Prostate gland (tissue), 2 donors: ENCODE measurements at regions not wholly inside any gene's neighbourhood (a gene's known extent, or its start where the extent isn't known, plus 50 kb on each side); places are given as distances from the start of the nearest gene placed in this dataset.
"Not testable (repeated sequence)": the region's sequence is repeated elsewhere in the genome, so short reads cannot be mapped to it uniquely, and the experiment has no call there.

Source experiments
- DNase-seq: peaks from one replicate; pipeline ENCODE4 v3.0.0-alpha.2; 2019; ENCODE audit warnings: low spot score
- H3K27ac ChIP-seq, 2 donors: fragments of 200-600 bp; sonication (generic); 2 replicates each; pipeline ENCODE4 v1.5.1; 2017 to 2019
- H3K27me3 ChIP-seq: fragments of 200-600 bp; sonication (generic); replicated peaks from 2 replicates; pipeline ENCODE4 v1.5.1; 2019; ENCODE audit not compliant: insufficient read depth
- H3K36me3 ChIP-seq, 2 donors: fragments of 200-600 bp; sonication (generic); 1 replicate in 1 of 2; 2 replicates in 1 of 2; pipeline versions ENCODE4 v1.5.1 to v1.8.1; 2017 to 2019
- H3K4me1 ChIP-seq: fragments of 200-600 bp; sonication (generic); replicated peaks from 2 replicates; pipeline ENCODE4 v1.5.1; 2019
- H3K4me3 ChIP-seq, 2 donors: fragments of 200-600 bp; sonication (generic); 2 replicates each; pipeline ENCODE4 v1.5.1; 2017 to 2019
- H3K9me3 ChIP-seq: fragments of 200-600 bp; sonication (generic); 2 replicates; pipeline ENCODE4 v1.5.1; 2017
- POLR2A ChIP-seq: fragments of 450-650 bp; IDR thresholded peaks from one replicate; pipeline ENCODE4 v1.6.1; 2016; ENCODE audit warnings: antibody characterized with exemption, mild to moderate bottlenecking
- POLR2AphosphoS5 ChIP-seq: sonication (generic); formaldehyde crosslinking; IDR thresholded peaks from one replicate; pipeline ENCODE4 v1.6.1; 2017; ENCODE audit warnings: antibody characterized with exemption
- WGBS: methylation state at CpG from one replicate; pipeline ENCODE4 v1.1.5; 2018; 5-methylcytosine and 5-hydroxymethylcytosine counted together
- intact Hi-C: fragments of 100-400 bp; cut with DNase I; formaldehyde crosslinking; loops from one replicate; pipeline ENCODE4 v1.14.2; 2022
- TF ChIP-seq, protein P1 (sequence below), 4 experiments: fragments of 200-600 bp in 2 of 4; fragments of 450-650 bp in 2 of 4; sonication (generic) in 2 of 4; IDR thresholded peaks; 1 replicate in 3 of 4; 2 replicates in 1 of 4; pipeline ENCODE4 v1.5.1; 2016 to 2019; ENCODE audit warnings: antibody characterized with exemption in 4 of 4, mild to moderate bottlenecking in 2 of 4, moderate library complexity in 2 of 4

DNA sequence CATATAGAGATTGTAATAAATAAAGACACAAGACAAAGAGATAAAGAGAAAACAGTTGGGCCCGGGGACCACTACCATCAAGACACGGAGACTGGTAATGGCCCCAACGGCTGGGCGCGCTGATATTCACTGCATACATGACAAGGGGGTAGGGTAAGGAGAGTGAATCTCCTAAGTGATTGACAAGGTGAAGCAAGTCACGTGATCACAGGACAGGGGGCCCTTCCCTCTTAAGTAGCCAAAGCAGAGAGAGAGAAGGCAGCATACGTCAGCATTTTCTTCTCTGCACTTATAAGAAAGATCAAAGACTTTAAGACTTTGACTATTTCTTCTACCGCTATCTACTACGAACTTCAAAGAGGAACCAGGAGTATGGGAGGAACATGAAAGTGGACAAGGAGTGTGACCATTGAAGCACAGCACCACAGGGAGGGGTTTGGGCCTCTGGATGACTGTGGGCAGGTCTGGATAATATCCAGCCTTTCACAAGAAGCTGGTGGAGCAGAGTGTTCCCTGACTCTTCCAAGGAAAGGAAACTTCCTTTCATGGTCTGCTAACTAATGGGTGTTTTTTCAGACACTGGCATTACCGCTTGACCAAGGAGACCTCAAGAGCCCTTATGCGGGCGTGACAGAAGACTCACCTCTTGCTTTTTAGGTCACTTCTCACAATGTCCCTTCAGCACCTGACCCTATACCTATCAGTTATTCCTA lies 75.6 kb downstream of the MRPL39 start:
- H3K36me3 ChIP-seq, H3K9me3 ChIP-seq, H3K4me3 ChIP-seq, H3K4me1 ChIP-seq, intact Hi-C loops, H3K27ac ChIP-seq, H3K27me3 ChIP-seq, DNase-seq: not testable (repeated sequence)
- 87% methylated on average over 12 of the region's 12 CpGs for WGBS

DNA sequence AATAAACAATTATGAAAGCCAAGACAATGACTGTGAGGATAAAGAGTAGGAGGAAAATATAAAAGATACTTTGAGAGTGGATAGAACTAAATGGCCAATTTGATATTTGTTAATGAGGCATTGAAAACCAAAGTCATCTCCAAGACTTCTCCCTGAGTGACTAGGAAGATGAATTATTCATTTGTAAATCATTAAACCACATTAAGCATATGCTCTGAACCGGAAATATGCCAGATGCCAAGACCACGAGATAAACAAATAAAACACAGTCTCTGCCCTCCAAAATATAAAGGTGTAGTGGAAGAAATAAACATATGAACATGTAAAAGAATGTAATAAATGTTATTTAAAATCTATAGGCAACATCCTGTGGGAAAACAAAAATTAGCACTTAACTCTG lies 78.8 kb downstream of the MRPL39 start:
- Histone ChIP-seq H3K4me1 (no peaks in the 10 kb centered on the region), H3K27ac (no peak overlapping the region), H3K27me3 (no peaks in the 10 kb centered on the region), H3K36me3 (no peaks in the 10 kb centered on the region), H3K4me3 (no peak overlapping the region), H3K9me3 (no peaks in the 10 kb centered on the region)
- no peak for DNase-seq
- intact Hi-C loops, result no loop called here
- WGBS, result 42% methylated on average over 2 of the region's 2 CpGs
- TF ChIP-seq POLR2AphosphoS5 (no peak), POLR2A (no peak)
- TF ChIP-seq, protein P1, sequence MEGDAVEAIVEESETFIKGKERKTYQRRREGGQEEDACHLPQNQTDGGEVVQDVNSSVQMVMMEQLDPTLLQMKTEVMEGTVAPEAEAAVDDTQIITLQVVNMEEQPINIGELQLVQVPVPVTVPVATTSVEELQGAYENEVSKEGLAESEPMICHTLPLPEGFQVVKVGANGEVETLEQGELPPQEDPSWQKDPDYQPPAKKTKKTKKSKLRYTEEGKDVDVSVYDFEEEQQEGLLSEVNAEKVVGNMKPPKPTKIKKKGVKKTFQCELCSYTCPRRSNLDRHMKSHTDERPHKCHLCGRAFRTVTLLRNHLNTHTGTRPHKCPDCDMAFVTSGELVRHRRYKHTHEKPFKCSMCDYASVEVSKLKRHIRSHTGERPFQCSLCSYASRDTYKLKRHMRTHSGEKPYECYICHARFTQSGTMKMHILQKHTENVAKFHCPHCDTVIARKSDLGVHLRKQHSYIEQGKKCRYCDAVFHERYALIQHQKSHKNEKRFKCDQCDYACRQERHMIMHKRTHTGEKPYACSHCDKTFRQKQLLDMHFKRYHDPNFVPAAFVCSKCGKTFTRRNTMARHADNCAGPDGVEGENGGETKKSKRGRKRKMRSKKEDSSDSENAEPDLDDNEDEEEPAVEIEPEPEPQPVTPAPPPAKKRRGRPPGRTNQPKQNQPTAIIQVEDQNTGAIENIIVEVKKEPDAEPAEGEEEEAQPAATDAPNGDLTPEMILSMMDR (IDR thresholded peaks at IDR 0.05), result no peak

DNA sequence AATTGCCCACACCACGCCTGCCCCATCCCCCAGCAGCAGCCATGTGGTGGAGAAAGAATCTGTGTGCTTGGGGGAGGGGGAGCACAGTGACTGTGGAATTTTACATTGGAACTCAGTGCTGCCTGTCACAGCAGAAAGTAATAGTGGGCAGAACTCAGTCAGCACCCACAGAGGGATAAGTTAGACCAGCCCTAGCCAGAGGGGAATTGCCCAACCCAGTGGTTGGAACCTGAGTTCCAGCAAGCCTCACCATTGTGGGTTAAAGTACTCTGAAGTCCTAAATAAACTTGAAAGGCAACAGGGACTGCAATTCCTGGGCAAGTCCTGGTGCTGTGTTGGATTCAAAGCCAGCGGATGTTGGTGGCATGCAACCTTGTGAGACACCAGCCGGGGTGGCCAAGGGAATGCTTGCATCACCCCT lies 88.8 kb downstream of the MRPL39 start:
- TF ChIP-seq, protein P1 (IDR thresholded peaks at IDR 0.05), result no peak
- no peak for TF ChIP-seq POLR2A
- TF ChIP-seq POLR2AphosphoS5, result no peak
- H3K27me3 ChIP-seq, result no peaks in the 10 kb centered on the region
- no peaks in the 10 kb centered on the region for H3K9me3 ChIP-seq
- 95% methylated on average over 3 of the region's 3 CpGs for WGBS
- no peaks in the 10 kb centered on the region for H3K36me3 ChIP-seq
- no peaks in the 10 kb centered on the region for H3K4me1 ChIP-seq
- no peak for DNase-seq
- intact Hi-C loops, result no loop called here
- H3K27ac ChIP-seq, result no peak overlapping the region
- no peak overlapping the region for H3K4me3 ChIP-seq

DNA sequence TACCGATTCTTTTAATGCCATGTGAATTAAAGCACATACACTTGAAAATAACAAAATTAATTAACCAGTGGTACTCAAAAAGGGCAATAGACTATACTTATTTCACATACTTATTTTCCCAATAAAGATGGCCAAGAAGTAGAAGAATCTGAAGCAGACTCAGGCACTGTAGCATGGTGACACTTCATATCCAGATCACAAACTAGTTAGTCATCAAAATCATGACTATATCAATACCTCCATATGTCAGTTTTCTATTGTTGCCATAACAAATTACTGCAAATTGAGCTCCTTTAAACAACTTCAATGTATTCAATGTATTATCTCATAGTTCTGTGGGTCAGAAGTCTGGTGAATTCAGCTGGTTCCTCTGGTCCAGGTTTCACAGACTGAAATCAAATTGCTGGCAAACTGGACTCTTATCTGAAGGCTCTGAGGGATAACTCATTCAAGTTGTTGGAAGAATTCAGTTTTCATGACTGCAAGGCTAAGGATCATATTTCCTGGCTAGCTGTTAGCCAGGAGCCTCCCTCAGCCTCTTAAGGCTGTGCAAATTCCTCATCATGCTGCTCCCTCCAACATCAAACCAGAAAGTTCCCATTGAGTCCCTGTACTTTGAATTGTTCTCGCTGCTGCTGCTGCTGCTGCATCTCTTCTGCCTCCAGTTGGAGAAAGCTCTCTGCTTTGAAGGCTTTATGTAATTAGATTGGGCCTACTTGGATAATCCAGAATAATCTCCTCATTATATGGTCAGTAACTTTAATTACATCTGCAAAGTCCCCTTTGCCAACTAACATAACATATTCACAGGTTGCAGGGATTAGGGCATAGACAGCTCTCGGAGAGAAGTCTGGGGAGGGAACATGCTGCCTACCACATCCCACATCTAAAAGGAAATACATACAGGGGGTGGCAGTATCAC lies 91.5 kb downstream of the MRPL39 start:
- H3K36me3 ChIP-seq, result no peaks in the 10 kb centered on the region
- TF ChIP-seq POLR2A (no peak), POLR2AphosphoS5 (no peak)
- TF ChIP-seq, protein P1 (IDR thresholded peaks at IDR 0.05), result no peak

DNA sequence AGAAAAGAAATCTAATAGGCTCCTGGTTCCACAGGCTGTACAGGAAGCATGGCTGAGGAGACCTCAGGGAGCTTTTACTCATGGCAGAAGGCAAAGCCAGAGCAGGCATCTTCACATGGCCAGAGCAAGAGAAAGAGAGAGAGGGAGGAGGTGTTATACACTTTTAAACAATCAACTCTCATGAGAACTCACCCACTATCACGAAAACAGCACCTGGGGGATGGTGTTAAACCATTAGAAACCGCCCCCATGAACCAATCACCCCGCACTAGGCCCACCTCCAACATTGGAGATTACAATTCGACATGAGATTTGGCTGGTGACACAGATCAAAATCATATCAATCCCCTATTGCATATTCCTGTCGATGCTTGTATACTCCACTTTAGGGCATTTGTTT lies 93.5 kb downstream of the MRPL39 start:
- intact Hi-C loops, result no loop called here
- TF ChIP-seq POLR2AphosphoS5 (no peak), POLR2A (no peak)
- TF ChIP-seq, protein P1 (IDR thresholded peaks at IDR 0.05), result no peak
- Histone ChIP-seq H3K36me3 (no peaks in the 10 kb centered on the region), H3K4me3 (no peak overlapping the region), H3K27ac (no peak overlapping the region), H3K27me3 (no peaks in the 10 kb centered on the region), H3K4me1 (no peaks in the 10 kb centered on the region), H3K9me3 (no peaks in the 10 kb centered on the region)
- no peak for DNase-seq
- 83% methylated on average over 5 of the region's 5 CpGs for WGBS

More for the DNA sequence above, 91.5 kb downstream of the MRPL39 start:
- Histone ChIP-seq H3K9me3 (no peaks in the 10 kb centered on the region), H3K27ac (no peak overlapping the region), H3K4me3 (no peak overlapping the region), H3K27me3 (no peaks in the 10 kb centered on the region), H3K4me1 (no peaks in the 10 kb centered on the region)
- intact Hi-C loops, result no loop called here
- DNase-seq, result no peak
- 93% methylated on average over 3 of the region's 3 CpGs for WGBS
